Panc1 (cell line): ENCODE measurements at regions not wholly inside any gene's neighbourhood (a gene's known extent, or its start where the extent isn't known, plus 50 kb on each side); places are given as distances from the start of the nearest gene placed in this dataset.

Experiments
- ATAC-seq: fragments of 200-7000 bp; cut with Tn5 transposase; 2 replicates; pipeline ENCODE4 v1.9.1; 2020; ENCODE audit warnings: mild to moderate bottlenecking, moderate library complexity
- BruUV-seq: library from RNA; stranded (reverse); fragments of 400-500 nt; replicated peaks from 2 replicates; lab custom pipeline; 2021; lab: Mats Ljungman, UMichigan
- CTCF ChIA-PET: fragments of 300-600 bp; sonication (Branson Sonifier 250); formaldehyde crosslinking; loops from one replicate; lab custom pipeline; 2022; ENCODE audit warnings: antibody characterized with exemption; lab: Charles Lee
- POLR2A ChIA-PET: fragments of 300-600 bp; sonication (Branson Sonifier 250); formaldehyde crosslinking; loops from one replicate; lab custom pipeline; 2022; ENCODE audit warnings: antibody characterized with exemption; lab: Charles Lee
- DNase-seq: peaks from one replicate; pipeline ENCODE4 v3.0.0-alpha.2; 2010; ENCODE audit warnings: low read depth, low spot score
- H3K27ac ChIP-seq: 2 replicates; pipeline ENCODE4 v1.5.1; 2011; ENCODE audit warnings: mild to moderate bottlenecking, low read length, inconsistent platforms
- H3K27me3 ChIP-seq: fragments of 200-500 bp; sonication (Bioruptor generic); 2 replicates; pipeline ENCODE4 v1.6.0; 2014; ENCODE audit warnings: low read length, inconsistent platforms; ENCODE audit not compliant: control insufficient read depth, insufficient read depth
- H3K36me3 ChIP-seq: fragments of 200-500 bp; sonication (Bioruptor generic); 2 replicates; pipeline ENCODE4 v1.5.1; 2014; ENCODE audit warnings: inconsistent platforms, mild to moderate bottlenecking, low read length, moderate library complexity; ENCODE audit not compliant: control insufficient read depth, insufficient read depth
- H3K4me1 ChIP-seq: 2 replicates; pipeline ENCODE4 v1.5.1; 2011; ENCODE audit warnings: inconsistent platforms, mild to moderate bottlenecking, low read length, moderate library complexity; ENCODE audit not compliant: control insufficient read depth, insufficient read depth
- H3K4me3 ChIP-seq, 2 experiments: 2 replicates each; pipeline ENCODE4 v1.5.1; 2011 to 2012; ENCODE audit warnings: low read depth in 2 of 2, low read length in 2 of 2, mild to moderate bottlenecking in 2 of 2, inconsistent platforms in 1 of 2, moderate library complexity in 1 of 2
- H3K9me3 ChIP-seq: fragments of 200-500 bp; sonication (Bioruptor generic); 2 replicates; pipeline ENCODE4 v1.5.1; 2014; ENCODE audit warnings: low read depth, mild to moderate bottlenecking, inconsistent platforms, low read length, moderate library complexity; ENCODE audit not compliant: control insufficient read depth, insufficient read depth
- POLR2AphosphoS5 ChIP-seq: IDR thresholded peaks from 2 replicates; pipeline ENCODE4 v1.6.1; 2012; ENCODE audit warnings: mild to moderate bottlenecking, low read depth, low read length, moderate library complexity
- SIN3A ChIP-seq: IDR thresholded peaks from 2 replicates; pipeline ENCODE4 v1.6.1; 2012; ENCODE audit warnings: low read depth, mild to moderate bottlenecking, low read length, moderate library complexity, borderline replicate concordance; ENCODE audit not compliant: insufficient read depth
- TCF7L2 ChIP-seq: IDR thresholded peaks from 2 replicates; pipeline ENCODE4 v1.6.1; 2011; ENCODE audit warnings: mild to moderate bottlenecking, low read depth, low read length, inconsistent platforms
- in situ Hi-C: cut with HindIII; loops from 2 replicates; pipeline ENCODE4 v1.10.0; 2016; ENCODE audit warnings: low sequenced_read_pairs, low pct_unique_long_range_greater_than_20kb
- intact Hi-C: fragments of 100-400 bp; cut with micrococcal nuclease; formaldehyde crosslinking; loops from one replicate; pipeline ENCODE4 v1.10.0; 2022; ENCODE audit not compliant: unreplicated experiment
- TF ChIP-seq, protein P1 (sequence below): fragments of 450-650 bp; IDR thresholded peaks from 2 replicates; pipeline ENCODE4 v1.5.1; 2017; ENCODE audit warnings: mild to moderate bottlenecking
- TF ChIP-seq, protein P2 (sequence below), 2 experiments: IDR thresholded peaks; 2 replicates each; pipeline ENCODE4 v1.6.1; 2011 to 2012; ENCODE audit warnings: low read depth in 2 of 2, control low read depth in 1 of 2, low read length in 1 of 2, mild to moderate bottlenecking in 1 of 2, moderate library complexity in 1 of 2; ENCODE audit not compliant: insufficient read depth in 1 of 2

DNA sequence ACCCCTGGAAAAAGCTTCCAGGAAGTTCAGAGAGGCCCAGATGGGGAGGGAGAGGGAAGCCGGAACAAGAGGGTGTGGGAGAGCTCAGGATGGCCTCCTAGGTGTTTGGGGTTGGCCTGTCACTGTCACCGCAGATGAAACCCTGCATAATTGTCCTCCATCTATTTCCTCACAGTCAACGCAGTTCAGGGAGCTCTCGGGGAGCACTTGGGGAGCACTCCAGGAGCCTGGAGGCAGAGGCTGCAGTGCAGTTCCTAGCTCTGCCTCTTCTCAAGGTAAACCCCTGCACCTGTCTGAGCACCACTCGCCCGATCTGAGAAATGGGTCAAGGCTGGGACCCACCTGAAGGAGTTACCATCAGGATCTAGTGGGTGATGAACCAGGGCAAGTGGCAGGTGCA lies 194.6 kb upstream of the LHX5 start:
- DNase-seq: no peak
- BruUV-seq: no TSS peak
- ChIA-PET CTCF (no interaction called here), POLR2A (no interaction called here)
- TF ChIP-seq, protein P1, sequence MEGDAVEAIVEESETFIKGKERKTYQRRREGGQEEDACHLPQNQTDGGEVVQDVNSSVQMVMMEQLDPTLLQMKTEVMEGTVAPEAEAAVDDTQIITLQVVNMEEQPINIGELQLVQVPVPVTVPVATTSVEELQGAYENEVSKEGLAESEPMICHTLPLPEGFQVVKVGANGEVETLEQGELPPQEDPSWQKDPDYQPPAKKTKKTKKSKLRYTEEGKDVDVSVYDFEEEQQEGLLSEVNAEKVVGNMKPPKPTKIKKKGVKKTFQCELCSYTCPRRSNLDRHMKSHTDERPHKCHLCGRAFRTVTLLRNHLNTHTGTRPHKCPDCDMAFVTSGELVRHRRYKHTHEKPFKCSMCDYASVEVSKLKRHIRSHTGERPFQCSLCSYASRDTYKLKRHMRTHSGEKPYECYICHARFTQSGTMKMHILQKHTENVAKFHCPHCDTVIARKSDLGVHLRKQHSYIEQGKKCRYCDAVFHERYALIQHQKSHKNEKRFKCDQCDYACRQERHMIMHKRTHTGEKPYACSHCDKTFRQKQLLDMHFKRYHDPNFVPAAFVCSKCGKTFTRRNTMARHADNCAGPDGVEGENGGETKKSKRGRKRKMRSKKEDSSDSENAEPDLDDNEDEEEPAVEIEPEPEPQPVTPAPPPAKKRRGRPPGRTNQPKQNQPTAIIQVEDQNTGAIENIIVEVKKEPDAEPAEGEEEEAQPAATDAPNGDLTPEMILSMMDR: no peak
- TF ChIP-seq POLR2AphosphoS5 (no peak), SIN3A (no peak), TCF7L2 (no peak)
- TF ChIP-seq, protein P2, sequence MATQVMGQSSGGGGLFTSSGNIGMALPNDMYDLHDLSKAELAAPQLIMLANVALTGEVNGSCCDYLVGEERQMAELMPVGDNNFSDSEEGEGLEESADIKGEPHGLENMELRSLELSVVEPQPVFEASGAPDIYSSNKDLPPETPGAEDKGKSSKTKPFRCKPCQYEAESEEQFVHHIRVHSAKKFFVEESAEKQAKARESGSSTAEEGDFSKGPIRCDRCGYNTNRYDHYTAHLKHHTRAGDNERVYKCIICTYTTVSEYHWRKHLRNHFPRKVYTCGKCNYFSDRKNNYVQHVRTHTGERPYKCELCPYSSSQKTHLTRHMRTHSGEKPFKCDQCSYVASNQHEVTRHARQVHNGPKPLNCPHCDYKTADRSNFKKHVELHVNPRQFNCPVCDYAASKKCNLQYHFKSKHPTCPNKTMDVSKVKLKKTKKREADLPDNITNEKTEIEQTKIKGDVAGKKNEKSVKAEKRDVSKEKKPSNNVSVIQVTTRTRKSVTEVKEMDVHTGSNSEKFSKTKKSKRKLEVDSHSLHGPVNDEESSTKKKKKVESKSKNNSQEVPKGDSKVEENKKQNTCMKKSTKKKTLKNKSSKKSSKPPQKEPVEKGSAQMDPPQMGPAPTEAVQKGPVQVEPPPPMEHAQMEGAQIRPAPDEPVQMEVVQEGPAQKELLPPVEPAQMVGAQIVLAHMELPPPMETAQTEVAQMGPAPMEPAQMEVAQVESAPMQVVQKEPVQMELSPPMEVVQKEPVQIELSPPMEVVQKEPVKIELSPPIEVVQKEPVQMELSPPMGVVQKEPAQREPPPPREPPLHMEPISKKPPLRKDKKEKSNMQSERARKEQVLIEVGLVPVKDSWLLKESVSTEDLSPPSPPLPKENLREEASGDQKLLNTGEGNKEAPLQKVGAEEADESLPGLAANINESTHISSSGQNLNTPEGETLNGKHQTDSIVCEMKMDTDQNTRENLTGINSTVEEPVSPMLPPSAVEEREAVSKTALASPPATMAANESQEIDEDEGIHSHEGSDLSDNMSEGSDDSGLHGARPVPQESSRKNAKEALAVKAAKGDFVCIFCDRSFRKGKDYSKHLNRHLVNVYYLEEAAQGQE (IDR thresholded peaks at IDR 0.05; ENCODE audit: insufficient read depth in 1 of 2, low read depth in 2 of 2, low read length in 1 of 2): no peak
- H3K27me3 ChIP-seq: peaks cover 9% of the 10 kb centered on the region
- no peak overlapping the region for H3K4me3 ChIP-seq
- intact Hi-C loops (no loop called here), in situ Hi-C loops (no loop called here)
- H3K9me3 ChIP-seq: no peaks in the 10 kb centered on the region
- ATAC-seq: no peak
- H3K36me3 ChIP-seq: no peaks in the 10 kb centered on the region
- no peak overlapping the region for H3K27ac ChIP-seq
- no peaks in the 10 kb centered on the region for H3K4me1 ChIP-seq

DNA sequence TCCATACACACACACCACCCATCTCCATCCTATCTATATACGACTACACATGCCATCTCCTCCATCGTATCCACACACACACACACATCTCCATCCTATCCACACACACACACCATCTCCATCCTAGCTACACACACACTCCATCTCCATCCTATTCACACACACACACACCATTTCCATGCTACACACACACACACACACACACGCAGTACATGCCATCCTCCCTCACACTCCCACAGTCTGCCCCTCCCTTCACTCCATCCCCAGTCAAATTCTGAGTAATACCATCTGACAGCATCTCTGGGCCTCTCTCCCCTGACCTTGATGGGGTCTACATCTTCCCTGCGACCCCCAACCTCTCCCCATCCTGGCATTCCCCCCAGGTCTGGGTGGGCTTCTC lies 193.8 kb upstream of the LHX5 start:
- BruUV-seq: no TSS peak
- H3K27ac ChIP-seq: no peak overlapping the region
- ChIA-PET CTCF (no interaction called here), POLR2A (no interaction called here)
- ATAC-seq (no peak), DNase-seq (no peak)
- H3K4me1 ChIP-seq: no peaks in the 10 kb centered on the region
- peaks cover 7% of the 10 kb centered on the region for H3K27me3 ChIP-seq
- in situ Hi-C loops: no loop called here
- no peak overlapping the region for H3K4me3 ChIP-seq
- intact Hi-C loops: no loop called here
- H3K9me3 ChIP-seq: no peaks in the 10 kb centered on the region
- no peaks in the 10 kb centered on the region for H3K36me3 ChIP-seq
- no peak for TF ChIP-seq TCF7L2
- no peak for TF ChIP-seq SIN3A
- TF ChIP-seq, protein P1: no peak
- no peak for TF ChIP-seq POLR2AphosphoS5
- TF ChIP-seq, protein P2 (IDR thresholded peaks at IDR 0.05; ENCODE audit: insufficient read depth in 1 of 2, low read depth in 2 of 2, low read length in 1 of 2): no peak
